ENCODE measurements at regions not wholly inside any gene's neighbourhood (a gene's known extent, or its start where the extent isn't known, plus 50 kb on each side); places are given as distances from the start of the nearest gene placed in this dataset.

- no peak for DNase-seq (ENCODE audit: low read depth)
Observed at GRCh38 chr15:94677202-94677790, 445.9 kb downstream of the MCTP2 start.

GRCh38 chr15:94682171-94682570 lies 450.8 kb downstream of the MCTP2 start:
- DNase-seq (ENCODE audit: low read depth) = no peak

GRCh38 chr15:94683902-94684301 lies 452.5 kb downstream of the MCTP2 start:
- DNase-seq (ENCODE audit: low read depth) = no peak

GRCh38 chr15:94691169-94691568 lies 459.8 kb downstream of the MCTP2 start:
- no peak for DNase-seq (ENCODE audit: low read depth)

- DNase-seq (ENCODE audit: low read depth) = no peak
Observed at GRCh38 chr15:94692710-94693109, 461.3 kb downstream of the MCTP2 start.

- no peak for DNase-seq (ENCODE audit: low read depth)
Observed at GRCh38 chr15:94700211-94700610, 468.9 kb downstream of the MCTP2 start.

- no peak for DNase-seq (ENCODE audit: low read depth)
Observed at GRCh38 chr15:94701281-94701985, 470.1 kb downstream of the MCTP2 start.

- DNase-seq (ENCODE audit: low read depth) = no peak
Observed at GRCh38 chr15:94703596-94703995, 472.2 kb downstream of the MCTP2 start.

GRCh38 chr15:94704421-94704820 lies 473.1 kb downstream of the MCTP2 start:
- no peak for DNase-seq (ENCODE audit: low read depth)

GRCh38 chr15:94704946-94705345 lies 473.6 kb downstream of the MCTP2 start:
- DNase-seq (ENCODE audit: low read depth) = no peak

- DNase-seq (ENCODE audit: low read depth) = no peak
Observed at GRCh38 chr15:94709319-94709718, 478.0 kb downstream of the MCTP2 start.

- DNase-seq (ENCODE audit: low read depth) = no peak
Observed at GRCh38 chr15:94722024-94722636, 490.8 kb downstream of the MCTP2 start.

GRCh38 chr15:94723801-94724200 lies 492.4 kb downstream of the MCTP2 start:
- DNase-seq (ENCODE audit: low read depth) = no peak

GRCh38 chr15:94731286-94731685 lies 499.9 kb downstream of the MCTP2 start:
- DNase-seq (ENCODE audit: low read depth) = no peak

- DNase-seq (ENCODE audit: low read depth) = no peak
Observed at GRCh38 chr15:94734460-94734859, 503.1 kb downstream of the MCTP2 start.

GRCh38 chr15:94736236-94736635 lies 504.9 kb downstream of the MCTP2 start:
- DNase-seq (ENCODE audit: low read depth) = no peak

- no peak for DNase-seq (ENCODE audit: low read depth)
Observed at GRCh38 chr15:94739639-94740038, 508.3 kb downstream of the MCTP2 start.

GRCh38 chr15:94740469-94740868 lies 509.1 kb downstream of the MCTP2 start:
- no peak for DNase-seq (ENCODE audit: low read depth)

- DNase-seq (ENCODE audit: low read depth) = no peak
Observed at GRCh38 chr15:94743668-94744067, 512.3 kb downstream of the MCTP2 start.

GRCh38 chr15:94744080-94744793 lies 512.9 kb downstream of the MCTP2 start:
- DNase-seq (ENCODE audit: low read depth) = no peak

- no peak for DNase-seq (ENCODE audit: low read depth)
Observed at GRCh38 chr15:94745371-94745770, 514.0 kb downstream of the MCTP2 start.

- DNase-seq (ENCODE audit: low read depth) = no peak
Observed at GRCh38 chr15:94747510-94747909, 516.1 kb downstream of the MCTP2 start.

Data from M059J (cell line).